A549 (cell line): ENCODE measurements at regions not wholly inside any gene's neighbourhood (a gene's known extent, or its start where the extent isn't known, plus 50 kb on each side); places are given as distances from the start of the nearest gene placed in this dataset.

Source experiments
- EP300 ChIP-seq, 2 experiments: fragments of >200 bp; sonication (Bioruptor Twin); formaldehyde crosslinking; IDR thresholded peaks; 2 replicates in 1 of 2; 3 replicates in 1 of 2; pipeline ENCODE4 v1.6.1; 2016 to 2017
- RAD21 ChIP-seq, 2 experiments: fragments of >200 bp in 1 of 2; sonication (Bioruptor Twin) in 1 of 2; formaldehyde crosslinking in 1 of 2; IDR thresholded peaks in 1 of 2; conservative IDR thresholded peaks in 1 of 2; 2 replicates in 1 of 2; 3 replicates in 1 of 2; pipeline ENCODE4 v1.6.1; 2012 to 2018; ENCODE audit warnings: inconsistent platforms in 1 of 2
- RFX5 ChIP-seq: fragments of 450-650 bp; IDR thresholded peaks from 2 replicates; pipeline ENCODE4 v1.7.1; 2014; ENCODE audit warnings: antibody characterized with exemption, mild to moderate bottlenecking, moderate library complexity

- no peak for TF ChIP-seq RFX5
- TF ChIP-seq EP300 (IDR thresholded peaks at IDR 0.05) = no peak
- TF ChIP-seq RAD21 (conservative IDR thresholded peaks at IDR 0.05 in 1 of 2, IDR thresholded peaks at IDR 0.05 in 1 of 2) = no peak
Observed at GRCh38 chr7:13407911-13408310, 581.6 kb downstream of the ETV1 start.
